ENCODE measurements at regions not wholly inside any gene's neighbourhood (a gene's known extent, or its start where the extent isn't known, plus 50 kb on each side); places are given as distances from the start of the nearest gene placed in this dataset.

GRCh38 chr10:35723059-35723458, 81.0 kb upstream of the FZD8 start:
- WGBS, 2 experiments (ENCODE audit: extremely low coverage in 2 of 2, insufficient read length in 1 of 2): 10% methylated on average over 1 of the region's 4 CpGs; no CpG with 5 or more reads in 1 of the 2 experiments
- H3K23ac ChIP-seq (ENCODE audit: low read depth, low read length): no peak overlapping the region
- ChIA-PET CTCF (interaction anchor here (0.6 kb wide), 1 partner anchor 130 kb away, joined by 4 read pairs; no protein-coding TSS in a partner anchor), POLR2A (ENCODE audit: unreplicated experiment) (no interaction called here)
- no peaks in the 10 kb centered on the region for H3K9me3 ChIP-seq (ENCODE audit: control insufficient read depth, insufficient read depth, low read length)
- in situ Hi-C loops (cut with MboI; ENCODE audit: low sequenced_read_pairs) (no loop called here), dilution Hi-C loops (cut with HindIII; ENCODE audit: low sequenced_read_pairs, unreplicated experiment) (no loop called here), intact Hi-C loops (cut with micrococcal nuclease) (no loop called here)
- no peak overlapping the region for H3K9ac ChIP-seq (ENCODE audit: low read depth, low read length)
- H3K27ac ChIP-seq (ENCODE audit: insufficient read depth, low read length): no peak overlapping the region
- no peaks in the 10 kb centered on the region for H3K36me3 ChIP-seq (ENCODE audit: control insufficient read depth, insufficient read depth, low read length)
- H3K56ac ChIP-seq (ENCODE audit: extremely low read depth, insufficient read depth, low read length): no peak overlapping the region
- peaks cover 28% of the 10 kb centered on the region for H3K27me3 ChIP-seq (ENCODE audit: control insufficient read depth, insufficient read depth, low read length)
- no peak overlapping the region for H3K4ac ChIP-seq (ENCODE audit: low read depth, low read length)
- no peak overlapping the region for H3K4me2 ChIP-seq (ENCODE audit: low read depth, low read length)
- H3K18ac ChIP-seq (ENCODE audit: low read depth, low read length): no peak overlapping the region
- no peak overlapping the region for H4K91ac ChIP-seq (ENCODE audit: insufficient read depth, low read depth, low read length)
- ATAC-seq (ENCODE audit: low read depth) (no peak), DNase-seq (no peak)
- no peak overlapping the region for H3K14ac ChIP-seq (replicated peaks; ENCODE audit: low read depth, low read length)
- H2BK15ac ChIP-seq (ENCODE audit: low read depth, low read length): no peak overlapping the region
- no TSS peak for BruUV-seq (replicated peaks)
- H2AFZ ChIP-seq (replicated peaks; ENCODE audit: low read length, poor library complexity): no peak overlapping the region
- H3K4me1 ChIP-seq (ENCODE audit: control insufficient read depth, insufficient read depth, low read length): 0 out of 2 replicates have a peak, but pooled peaks cover under 1% of the 10 kb centered on the region
- H2AK9ac ChIP-seq (replicated peaks; ENCODE audit: low read depth, low read length, poor library complexity): no peak overlapping the region
- H2AK5ac ChIP-seq (ENCODE audit: low read depth, low read length): no peak overlapping the region
- no peaks in the 10 kb centered on the region for H3K79me1 ChIP-seq (ENCODE audit: low read depth in 1 of 2, low read length in 2 of 2)
- no peak overlapping the region for H4K8ac ChIP-seq (ENCODE audit: low read depth in 2 of 2, low read length in 2 of 2)
- no peak overlapping the region for H2BK5ac ChIP-seq (ENCODE audit: low read depth, low read length, poor library complexity, severe bottlenecking)
- H4K5ac ChIP-seq (ENCODE audit: low read depth, low read length): no peak overlapping the region
- no peak overlapping the region for H3K4me3 ChIP-seq (ENCODE audit: insufficient read depth, low read depth, low read length)
- no peaks in the 10 kb centered on the region for H4K20me1 ChIP-seq (ENCODE audit: insufficient read depth, low read length)
- H3K9me1 ChIP-seq (ENCODE audit: insufficient read depth, low read length): peaks cover under 1% of the 10 kb centered on the region; the same call in 1 of the 2 replicates
- no peak for TF ChIP-seq CHD1 (IDR thresholded peaks at IDR 0.05; ENCODE audit: low read depth, low read length)
- TF ChIP-seq RFX5 (IDR thresholded peaks at IDR 0.05; ENCODE audit: low read depth, low read length): no peak
- no peak for TF ChIP-seq NFE2L2 (IDR thresholded peaks at IDR 0.05; ENCODE audit: low read depth, low read length)
- no peak for TF ChIP-seq SMC3 (IDR thresholded peaks at IDR 0.05; ENCODE audit: low read depth, low read length)
- no peak for TF ChIP-seq MAZ (IDR thresholded peaks at IDR 0.05; ENCODE audit: borderline replicate concordance, low read depth, low read length)
- no peak for TF ChIP-seq MAFK (IDR thresholded peaks at IDR 0.05; ENCODE audit: low read depth, low read length)
- TF ChIP-seq, protein P1, sequence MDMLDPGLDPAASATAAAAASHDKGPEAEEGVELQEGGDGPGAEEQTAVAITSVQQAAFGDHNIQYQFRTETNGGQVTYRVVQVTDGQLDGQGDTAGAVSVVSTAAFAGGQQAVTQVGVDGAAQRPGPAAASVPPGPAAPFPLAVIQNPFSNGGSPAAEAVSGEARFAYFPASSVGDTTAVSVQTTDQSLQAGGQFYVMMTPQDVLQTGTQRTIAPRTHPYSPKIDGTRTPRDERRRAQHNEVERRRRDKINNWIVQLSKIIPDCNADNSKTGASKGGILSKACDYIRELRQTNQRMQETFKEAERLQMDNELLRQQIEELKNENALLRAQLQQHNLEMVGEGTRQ (IDR thresholded peaks at IDR 0.05; ENCODE audit: low read depth, low read length): no peak
- TF ChIP-seq POLR2A (IDR thresholded peaks at IDR 0.05; ENCODE audit: low read depth, low read length): no peak
- TF ChIP-seq RAD21 (IDR thresholded peaks at IDR 0.05; ENCODE audit: low read length): no peak
- TF ChIP-seq, protein P2, sequence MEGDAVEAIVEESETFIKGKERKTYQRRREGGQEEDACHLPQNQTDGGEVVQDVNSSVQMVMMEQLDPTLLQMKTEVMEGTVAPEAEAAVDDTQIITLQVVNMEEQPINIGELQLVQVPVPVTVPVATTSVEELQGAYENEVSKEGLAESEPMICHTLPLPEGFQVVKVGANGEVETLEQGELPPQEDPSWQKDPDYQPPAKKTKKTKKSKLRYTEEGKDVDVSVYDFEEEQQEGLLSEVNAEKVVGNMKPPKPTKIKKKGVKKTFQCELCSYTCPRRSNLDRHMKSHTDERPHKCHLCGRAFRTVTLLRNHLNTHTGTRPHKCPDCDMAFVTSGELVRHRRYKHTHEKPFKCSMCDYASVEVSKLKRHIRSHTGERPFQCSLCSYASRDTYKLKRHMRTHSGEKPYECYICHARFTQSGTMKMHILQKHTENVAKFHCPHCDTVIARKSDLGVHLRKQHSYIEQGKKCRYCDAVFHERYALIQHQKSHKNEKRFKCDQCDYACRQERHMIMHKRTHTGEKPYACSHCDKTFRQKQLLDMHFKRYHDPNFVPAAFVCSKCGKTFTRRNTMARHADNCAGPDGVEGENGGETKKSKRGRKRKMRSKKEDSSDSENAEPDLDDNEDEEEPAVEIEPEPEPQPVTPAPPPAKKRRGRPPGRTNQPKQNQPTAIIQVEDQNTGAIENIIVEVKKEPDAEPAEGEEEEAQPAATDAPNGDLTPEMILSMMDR (conservative IDR thresholded peaks at IDR 0.05; ENCODE audit: low read depth, low read length): no peak
- no peak for TF ChIP-seq CEBPB (IDR thresholded peaks at IDR 0.05; ENCODE audit: low read depth, low read length)
- TF ChIP-seq RCOR1 (IDR thresholded peaks at IDR 0.05; ENCODE audit: insufficient replicate concordance, low read length): no peak
- no peak for TF ChIP-seq MXI1 (IDR thresholded peaks at IDR 0.05; ENCODE audit: borderline replicate concordance, low read depth, low read length)
- no peak for TF ChIP-seq FOS (IDR thresholded peaks at IDR 0.05; ENCODE audit: low read depth, low read length)
- TF ChIP-seq BHLHE40 (IDR thresholded peaks at IDR 0.05; ENCODE audit: low read depth, low read length): no peak
- TF ChIP-seq ELK1 (IDR thresholded peaks at IDR 0.05; ENCODE audit: borderline replicate concordance, low read depth, low read length): no peak
- H2BK20ac ChIP-seq (ENCODE audit: low read depth, low read length): no peak overlapping the region
- no peak overlapping the region for H2BK120ac ChIP-seq (ENCODE audit: low read depth, low read length)

All from IMR-90 (cell line).